NK-92 treated with Interleukin-12 subunit alpha and Interleukin-12 subunit beta, amount 100 ng/mL, for 24 hours (cell line): ENCODE measurements at regions not wholly inside any gene's neighbourhood (a gene's known extent, or its start where the extent isn't known, plus 50 kb on each side); places are given as distances from the start of the nearest gene placed in this dataset.

Experiments used
- DNase-seq: peaks from one replicate; lab custom pipeline; 2025; lab: John Stamatoyannopoulos, UW

- DNase-seq = no peak
These were observed 772.2 kb downstream of the LRFN5 start for GRCh38 chr14:42378880-42379279.

GRCh38 chr14:42378274-42378673 is 771.6 kb downstream of the LRFN5 start:
- DNase-seq = no peak

- no peak for DNase-seq
These were observed 767.7 kb downstream of the LRFN5 start for GRCh38 chr14:42374332-42374731.

GRCh38 chr14:42370056-42370455 is 763.4 kb downstream of the LRFN5 start:
- DNase-seq = no peak

GRCh38 chr14:42368234-42368633 is 761.6 kb downstream of the LRFN5 start:
- no peak for DNase-seq

- DNase-seq = no peak
These were observed 746.6 kb downstream of the LRFN5 start for GRCh38 chr14:42353315-42353714.

GRCh38 chr14:42335918-42336317 is 729.2 kb downstream of the LRFN5 start:
- no peak for DNase-seq

- DNase-seq = no peak
These were observed 728.3 kb downstream of the LRFN5 start for GRCh38 chr14:42334931-42335330.

- DNase-seq = no peak
These were observed 716.8 kb downstream of the LRFN5 start for GRCh38 chr14:42323426-42323825.

GRCh38 chr14:42322531-42323284 is 716.0 kb downstream of the LRFN5 start:
- DNase-seq = no peak

GRCh38 chr14:42319996-42320395 is 713.3 kb downstream of the LRFN5 start:
- DNase-seq = no peak

GRCh38 chr14:42316693-42317092 is 710.0 kb downstream of the LRFN5 start:
- no peak for DNase-seq

GRCh38 chr14:42311876-42312275 is 705.2 kb downstream of the LRFN5 start:
- DNase-seq = no peak

GRCh38 chr14:42307239-42307825 is 700.7 kb downstream of the LRFN5 start:
- no peak for DNase-seq

GRCh38 chr14:42299692-42300091 is 693.0 kb downstream of the LRFN5 start:
- no peak for DNase-seq

GRCh38 chr14:42293180-42293579 is 686.5 kb downstream of the LRFN5 start:
- no peak for DNase-seq

GRCh38 chr14:42277840-42278239 is 671.2 kb downstream of the LRFN5 start:
- no peak for DNase-seq

- DNase-seq = no peak
These were observed 662.6 kb downstream of the LRFN5 start for GRCh38 chr14:42269234-42269633.

GRCh38 chr14:42248131-42248530 is 641.5 kb downstream of the LRFN5 start:
- no peak for DNase-seq

GRCh38 chr14:42241101-42241500 is 634.4 kb downstream of the LRFN5 start:
- DNase-seq = no peak

GRCh38 chr14:42229976-42230375 is 623.3 kb downstream of the LRFN5 start:
- DNase-seq = no peak

GRCh38 chr14:42229294-42229693 is 622.6 kb downstream of the LRFN5 start:
- no peak for DNase-seq

- no peak for DNase-seq
These were observed 621.9 kb downstream of the LRFN5 start for GRCh38 chr14:42228611-42229010.
